ENCODE measurements at regions not wholly inside any gene's neighbourhood (a gene's known extent, or its start where the extent isn't known, plus 50 kb on each side); places are given as distances from the start of the nearest gene placed in this dataset.

GRCh38 chr1:232682248-232682647 lies 52.3 kb upstream of the SIPA1L2 start:
- DNase-seq (ENCODE audit: low read depth, low spot score), result no peak

DNA sequence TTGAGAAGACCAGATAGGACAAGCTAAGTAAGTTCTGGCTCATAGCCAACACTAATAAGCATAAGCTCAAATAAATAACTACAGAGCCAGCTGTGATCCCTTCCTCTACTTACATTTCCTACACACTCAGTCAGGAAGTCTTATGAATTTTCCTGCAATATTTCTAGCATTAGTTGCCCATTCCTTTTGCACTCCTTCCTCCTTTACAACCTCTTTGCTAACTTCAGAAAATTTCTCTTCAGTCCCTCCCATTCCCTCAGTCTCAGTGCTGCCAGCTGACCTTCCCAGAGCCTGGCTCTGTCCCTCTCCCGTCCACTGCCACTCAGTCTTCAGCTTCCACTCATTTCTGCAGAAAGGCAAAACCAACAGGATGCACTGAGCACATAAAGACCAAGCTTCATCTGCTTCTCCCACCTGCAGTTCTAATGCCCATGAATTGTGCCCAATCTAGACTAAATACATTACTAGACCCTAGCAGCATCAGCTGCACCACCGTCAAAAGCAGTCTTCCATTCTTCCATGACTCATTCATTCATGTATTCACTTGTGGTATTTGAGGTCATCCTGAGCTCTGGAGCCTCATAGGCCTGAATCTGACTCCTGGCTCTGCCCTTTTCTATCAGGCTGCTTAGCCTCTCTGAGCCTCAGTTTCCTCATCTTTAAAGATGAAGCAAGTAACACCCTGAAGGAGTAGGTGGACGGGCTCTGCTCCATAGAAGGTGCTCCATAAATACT lies 54.6 kb upstream of the SIPA1L2 start:
- H3K9me3 ChIP-seq (ENCODE audit: insufficient read depth, low read length), result no peaks in the 10 kb centered on the region
- no peaks in the 10 kb centered on the region for H3K4me1 ChIP-seq (ENCODE audit: insufficient read depth, insufficient read length)
- DNase-seq (ENCODE audit: low read depth, low spot score), result no peak
- H3K36me3 ChIP-seq (ENCODE audit: insufficient read depth, insufficient read length, low read length), result no peaks in the 10 kb centered on the region
- no peaks in the 10 kb centered on the region for H3K27me3 ChIP-seq (ENCODE audit: insufficient read depth, insufficient read length)
- no peak overlapping the region for H3K9ac ChIP-seq (ENCODE audit: insufficient read length, low read depth)
- TF ChIP-seq SUZ12 (IDR thresholded peaks at IDR 0.05; ENCODE audit: extremely low read depth, insufficient read depth, insufficient read length) (no peak), YY1 (IDR thresholded peaks at IDR 0.05; ENCODE audit: insufficient read depth, insufficient read length) (no peak), ZNF274 (IDR thresholded peaks at IDR 0.05; ENCODE audit: low read depth, low read length) (no peak)
- H3K4me3 ChIP-seq (ENCODE audit: insufficient read length, low read depth), result no peak overlapping the region

More at GRCh38 chr1:232682248-232682647, 52.3 kb upstream of the SIPA1L2 start:
- Histone ChIP-seq H3K9ac (ENCODE audit: insufficient read length, low read depth) (no peak overlapping the region), H3K9me3 (ENCODE audit: insufficient read depth, low read length) (no peaks in the 10 kb centered on the region), H3K36me3 (ENCODE audit: insufficient read depth, insufficient read length, low read length) (no peaks in the 10 kb centered on the region), H3K4me1 (ENCODE audit: insufficient read depth, insufficient read length) (no peaks in the 10 kb centered on the region), H3K27me3 (ENCODE audit: insufficient read depth, insufficient read length) (no peaks in the 10 kb centered on the region), H3K4me3 (ENCODE audit: insufficient read length, low read depth) (no peak overlapping the region)
- TF ChIP-seq SUZ12 (IDR thresholded peaks at IDR 0.05; ENCODE audit: extremely low read depth, insufficient read depth, insufficient read length), result no peak
- TF ChIP-seq ZNF274 (IDR thresholded peaks at IDR 0.05; ENCODE audit: low read depth, low read length), result no peak
- TF ChIP-seq YY1 (IDR thresholded peaks at IDR 0.05; ENCODE audit: insufficient read depth, insufficient read length), result no peak

DNA sequence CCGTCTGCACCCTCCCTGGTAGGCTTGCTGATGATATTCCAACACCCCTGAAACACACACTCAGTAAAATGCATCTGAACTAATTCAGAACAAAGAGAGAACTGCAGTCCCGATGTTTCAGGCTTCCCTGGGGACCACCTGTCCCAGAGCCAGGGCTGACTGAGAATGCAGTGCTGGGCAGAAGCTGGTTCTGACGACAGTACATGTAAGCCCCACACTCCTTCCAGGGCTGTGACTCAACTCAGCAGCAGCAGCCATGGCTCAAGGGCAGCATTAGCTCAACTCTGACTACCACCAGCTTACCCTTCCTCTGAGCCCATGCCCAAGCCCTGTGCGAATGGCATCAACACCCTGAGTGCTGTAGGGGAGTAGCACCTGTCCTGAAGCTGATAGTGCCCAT lies 56.4 kb upstream of the SIPA1L2 start:
- Histone ChIP-seq H3K4me1 (ENCODE audit: insufficient read depth, insufficient read length) (no peaks in the 10 kb centered on the region), H3K9ac (ENCODE audit: insufficient read length, low read depth) (no peak overlapping the region), H3K27me3 (ENCODE audit: insufficient read depth, insufficient read length) (no peaks in the 10 kb centered on the region), H3K9me3 (ENCODE audit: insufficient read depth, low read length) (no peaks in the 10 kb centered on the region), H3K4me3 (ENCODE audit: insufficient read length, low read depth) (no peak overlapping the region), H3K36me3 (ENCODE audit: insufficient read depth, insufficient read length, low read length) (no peaks in the 10 kb centered on the region)
- TF ChIP-seq ZNF274 (IDR thresholded peaks at IDR 0.05; ENCODE audit: low read depth, low read length) (no peak), YY1 (IDR thresholded peaks at IDR 0.05; ENCODE audit: insufficient read depth, insufficient read length) (no peak), SUZ12 (IDR thresholded peaks at IDR 0.05; ENCODE audit: extremely low read depth, insufficient read depth, insufficient read length) (no peak)
- DNase-seq (ENCODE audit: low read depth, low spot score), result no peak

- H3K27me3 ChIP-seq (ENCODE audit: insufficient read depth, insufficient read length), result no peaks in the 10 kb centered on the region
- H3K4me3 ChIP-seq (ENCODE audit: insufficient read length, low read depth), result no peak overlapping the region
- H3K9ac ChIP-seq (ENCODE audit: insufficient read length, low read depth), result no peak overlapping the region
- H3K9me3 ChIP-seq (ENCODE audit: insufficient read depth, low read length), result no peaks in the 10 kb centered on the region
- DNase-seq (ENCODE audit: low read depth, low spot score), result no peak
- no peak for TF ChIP-seq YY1 (IDR thresholded peaks at IDR 0.05; ENCODE audit: insufficient read depth, insufficient read length)
- TF ChIP-seq SUZ12 (IDR thresholded peaks at IDR 0.05; ENCODE audit: extremely low read depth, insufficient read depth, insufficient read length), result no peak
- TF ChIP-seq ZNF274 (IDR thresholded peaks at IDR 0.05; ENCODE audit: low read depth, low read length), result no peak
- H3K4me1 ChIP-seq (ENCODE audit: insufficient read depth, insufficient read length), result no peaks in the 10 kb centered on the region
- H3K36me3 ChIP-seq (ENCODE audit: insufficient read depth, insufficient read length, low read length), result no peaks in the 10 kb centered on the region
Measured at GRCh38 chr1:232687304-232687703, 57.4 kb upstream of the SIPA1L2 start.

- Histone ChIP-seq H3K27me3 (ENCODE audit: insufficient read depth, insufficient read length) (no peaks in the 10 kb centered on the region), H3K4me3 (ENCODE audit: insufficient read length, low read depth) (no peak overlapping the region), H3K9ac (ENCODE audit: insufficient read length, low read depth) (no peak overlapping the region), H3K36me3 (ENCODE audit: insufficient read depth, insufficient read length, low read length) (no peaks in the 10 kb centered on the region), H3K9me3 (ENCODE audit: insufficient read depth, low read length) (no peaks in the 10 kb centered on the region), H3K4me1 (ENCODE audit: insufficient read depth, insufficient read length) (no peaks in the 10 kb centered on the region)
- TF ChIP-seq SUZ12 (IDR thresholded peaks at IDR 0.05; ENCODE audit: extremely low read depth, insufficient read depth, insufficient read length) (no peak), YY1 (IDR thresholded peaks at IDR 0.05; ENCODE audit: insufficient read depth, insufficient read length) (no peak), ZNF274 (IDR thresholded peaks at IDR 0.05; ENCODE audit: low read depth, low read length) (no peak)
- no peak for DNase-seq (ENCODE audit: low read depth, low spot score)
Measured at GRCh38 chr1:232687728-232688127, 57.8 kb upstream of the SIPA1L2 start.

GRCh38 chr1:232688398-232688797 lies 58.5 kb upstream of the SIPA1L2 start:
- H3K9me3 ChIP-seq (ENCODE audit: insufficient read depth, low read length), result no peaks in the 10 kb centered on the region
- H3K36me3 ChIP-seq (ENCODE audit: insufficient read depth, insufficient read length, low read length), result no peaks in the 10 kb centered on the region
- TF ChIP-seq ZNF274 (IDR thresholded peaks at IDR 0.05; ENCODE audit: low read depth, low read length) (no peak), YY1 (IDR thresholded peaks at IDR 0.05; ENCODE audit: insufficient read depth, insufficient read length) (no peak), SUZ12 (IDR thresholded peaks at IDR 0.05; ENCODE audit: extremely low read depth, insufficient read depth, insufficient read length) (no peak)
- H3K4me3 ChIP-seq (ENCODE audit: insufficient read length, low read depth), result no peak overlapping the region
- no peak for DNase-seq (ENCODE audit: low read depth, low spot score)
- no peaks in the 10 kb centered on the region for H3K4me1 ChIP-seq (ENCODE audit: insufficient read depth, insufficient read length)
- H3K9ac ChIP-seq (ENCODE audit: insufficient read length, low read depth), result no peak overlapping the region
- no peaks in the 10 kb centered on the region for H3K27me3 ChIP-seq (ENCODE audit: insufficient read depth, insufficient read length)

DNA sequence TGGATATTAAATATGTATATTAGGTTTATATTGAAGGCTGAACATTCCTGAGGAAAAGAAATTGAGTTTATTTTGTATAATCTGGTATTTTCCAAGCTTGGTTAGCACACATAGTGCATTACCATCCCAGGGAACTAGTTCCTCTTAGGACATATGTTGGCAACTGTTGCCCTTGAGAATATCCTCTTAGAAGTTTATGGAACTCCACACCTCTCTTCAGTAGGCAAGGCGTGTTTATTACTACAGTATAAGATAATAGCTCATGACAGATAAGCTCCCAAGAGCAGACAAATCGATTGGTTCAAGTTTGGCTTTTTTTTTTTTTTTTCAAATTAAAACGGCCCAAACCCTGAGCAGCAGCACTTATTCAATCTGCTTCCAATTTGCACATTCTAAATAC lies 59.8 kb upstream of the SIPA1L2 start:
- TF ChIP-seq ZNF274 (IDR thresholded peaks at IDR 0.05; ENCODE audit: low read depth, low read length) (no peak), YY1 (IDR thresholded peaks at IDR 0.05; ENCODE audit: insufficient read depth, insufficient read length) (no peak), SUZ12 (IDR thresholded peaks at IDR 0.05; ENCODE audit: extremely low read depth, insufficient read depth, insufficient read length) (no peak)
- Histone ChIP-seq H3K27me3 (ENCODE audit: insufficient read depth, insufficient read length) (no peaks in the 10 kb centered on the region), H3K36me3 (ENCODE audit: insufficient read depth, insufficient read length, low read length) (no peaks in the 10 kb centered on the region), H3K9me3 (ENCODE audit: insufficient read depth, low read length) (no peaks in the 10 kb centered on the region), H3K9ac (ENCODE audit: insufficient read length, low read depth) (no peak overlapping the region), H3K4me3 (ENCODE audit: insufficient read length, low read depth) (no peak overlapping the region), H3K4me1 (ENCODE audit: insufficient read depth, insufficient read length) (no peaks in the 10 kb centered on the region)
- no peak for DNase-seq (ENCODE audit: low read depth, low spot score)
